Thymus (tissue), 11 donors: ENCODE measurements at regions not wholly inside any gene's neighbourhood (a gene's known extent, or its start where the extent isn't known, plus 50 kb on each side); places are given as distances from the start of the nearest gene placed in this dataset.

ENCODE experiments used
- DNase-seq, 9 donors: peaks; one replicate each; pipeline ENCODE4 v3.0.0-alpha.2; 2013; ENCODE audit warnings: low spot score in 9 of 9, low read depth in 6 of 9, missing footprints in 1 of 9
- H3K27ac ChIP-seq, 2 donors: one replicate each; pipeline ENCODE4 v1.5.1; 2013; ENCODE audit warnings: control low read depth in 1 of 2, low read depth in 1 of 2, low read length in 1 of 2, mild to moderate bottlenecking in 1 of 2, moderate library complexity in 1 of 2
- H3K27me3 ChIP-seq, 2 donors: one replicate each; pipeline ENCODE4 v1.5.1; 2013; ENCODE audit warnings: low read length in 1 of 2; ENCODE audit not compliant: control insufficient read depth in 2 of 2, insufficient read depth in 1 of 2
- H3K36me3 ChIP-seq, 2 donors: one replicate each; pipeline ENCODE4 v1.5.1; 2013; ENCODE audit warnings: low read length in 1 of 2, mild to moderate bottlenecking in 1 of 2, moderate library complexity in 1 of 2; ENCODE audit not compliant: control insufficient read depth in 2 of 2, insufficient read depth in 2 of 2
- H3K4me1 ChIP-seq, 2 donors: one replicate each; pipeline ENCODE4 v1.5.1; 2013; ENCODE audit warnings: low read length in 2 of 2; ENCODE audit not compliant: control insufficient read depth in 2 of 2, insufficient read depth in 2 of 2
- H3K4me3 ChIP-seq, 2 donors: one replicate each; pipeline ENCODE4 v1.5.1; 2013; ENCODE audit warnings: low read length in 2 of 2, control low read depth in 1 of 2, mild to moderate bottlenecking in 1 of 2
- H3K9me3 ChIP-seq, 2 donors: one replicate each; pipeline ENCODE4 v1.5.1; 2013; ENCODE audit warnings: low read length in 1 of 2, mild to moderate bottlenecking in 1 of 2; ENCODE audit not compliant: control insufficient read depth in 2 of 2, insufficient read depth in 1 of 2
- WGBS: extraction: QIAGEN DNeasy Blood & Tissue Kit; methylation state at CpG from one replicate; pipeline ENCODE4 v1.1.7; 2013; 5-methylcytosine and 5-hydroxymethylcytosine counted together
- donor health status: healthy.

DNA sequence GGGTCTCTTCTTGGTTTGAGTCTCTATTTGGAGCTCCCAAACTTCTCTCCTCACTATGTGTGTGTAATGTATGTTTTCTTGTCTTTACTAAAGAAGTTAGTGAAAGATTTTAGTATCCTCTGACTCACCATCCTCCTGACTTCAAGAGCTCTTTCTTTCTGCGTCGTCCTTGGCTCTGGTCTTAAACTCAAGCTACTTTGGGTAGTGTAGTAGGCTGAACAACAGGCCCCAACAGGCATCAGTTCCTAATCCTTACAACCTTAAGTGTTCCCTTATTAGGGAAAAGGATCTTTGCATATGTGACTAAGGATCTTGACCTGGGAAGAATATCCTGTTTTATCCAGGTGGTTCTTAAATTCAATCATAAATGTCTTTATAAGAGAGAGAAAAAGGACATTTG lies 810.2 kb downstream of the MAFB start:
- H3K36me3 ChIP-seq, result no peaks in the 10 kb centered on the region
- no peaks in the 10 kb centered on the region for H3K9me3 ChIP-seq
- no peak overlapping the region for H3K4me3 ChIP-seq
- no peak for DNase-seq
- 84% methylated on average over 2 of the region's 2 CpGs for WGBS
- no peaks in the 10 kb centered on the region for H3K4me1 ChIP-seq
- no peaks in the 10 kb centered on the region for H3K27me3 ChIP-seq
- no peak overlapping the region for H3K27ac ChIP-seq

DNA sequence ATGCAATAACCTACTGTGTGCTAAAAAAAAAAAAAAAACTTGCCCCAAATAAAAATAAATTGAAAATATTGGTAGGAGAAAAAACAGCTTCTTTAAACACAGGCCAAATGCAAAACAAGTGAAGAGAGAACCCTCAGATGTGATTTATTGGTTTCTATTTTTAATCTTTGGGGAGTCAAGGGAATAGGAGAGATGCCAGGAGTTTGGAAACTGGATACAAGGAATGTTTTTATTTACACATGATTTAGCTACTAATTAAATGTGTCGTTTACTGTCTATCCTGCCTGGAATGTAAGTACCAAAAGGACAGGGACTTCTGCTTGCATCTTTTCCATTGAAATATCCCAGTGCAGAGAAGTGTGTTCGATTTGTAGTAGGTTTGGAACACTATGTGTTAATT lies 810.7 kb downstream of the MAFB start:
- H3K4me3 ChIP-seq, result no peak overlapping the region
- no peaks in the 10 kb centered on the region for H3K36me3 ChIP-seq
- no peak overlapping the region for H3K27ac ChIP-seq
- DNase-seq, result no peak
- WGBS, result 89% methylated on average over 2 of the region's 2 CpGs
- H3K9me3 ChIP-seq, result no peaks in the 10 kb centered on the region
- no peaks in the 10 kb centered on the region for H3K4me1 ChIP-seq
- no peaks in the 10 kb centered on the region for H3K27me3 ChIP-seq

DNA sequence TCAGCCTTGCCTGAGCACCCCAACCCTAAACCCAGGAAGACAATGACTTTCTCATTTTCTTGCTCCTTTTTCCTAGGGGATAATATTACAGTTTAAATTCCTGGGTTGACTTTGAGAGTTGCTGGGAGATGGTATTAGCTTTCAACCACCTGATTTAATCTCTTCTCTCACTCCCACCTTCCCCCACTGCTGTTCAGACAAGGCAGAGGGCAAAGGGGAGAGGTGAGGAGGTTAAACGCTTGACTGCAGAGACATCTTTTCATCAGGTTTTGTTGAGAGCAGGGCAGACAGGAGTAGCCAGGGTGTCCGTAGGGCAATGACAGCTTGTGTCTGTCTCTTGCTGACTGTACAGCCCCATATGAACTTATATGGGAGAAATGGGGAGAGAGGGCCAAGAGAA lies 811.2 kb downstream of the MAFB start:
- DNase-seq, result no peak

DNA sequence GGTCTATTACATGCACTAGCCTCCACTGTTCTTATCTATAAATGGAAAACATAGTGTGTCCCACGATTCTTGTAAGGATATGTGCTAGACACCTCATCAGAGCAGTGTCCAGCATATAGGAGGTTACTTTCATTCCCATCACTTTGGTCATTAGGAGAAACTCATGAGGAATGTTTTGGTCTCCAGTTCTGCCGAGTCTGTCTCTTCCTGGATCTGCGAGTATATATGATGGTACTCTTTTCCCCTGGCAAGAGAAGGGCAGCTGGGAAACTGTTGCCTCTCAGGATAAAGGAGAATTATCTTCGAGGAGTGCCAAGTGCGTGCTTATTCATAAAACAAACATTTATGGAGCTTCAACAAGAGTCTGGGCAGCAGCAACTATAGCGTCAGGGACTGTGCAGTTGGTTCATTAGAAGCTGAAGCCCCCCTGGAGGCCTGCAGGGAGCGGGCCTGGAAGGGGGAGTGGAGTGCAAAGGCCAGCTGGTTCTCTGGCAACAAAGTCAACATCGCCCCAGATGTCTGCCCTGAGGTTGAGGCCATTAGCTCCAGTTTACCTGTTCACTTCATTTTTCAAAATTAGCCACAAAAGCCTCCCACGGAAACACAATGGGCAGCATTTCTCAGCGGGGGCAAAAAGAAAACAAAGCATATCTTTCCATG lies 811.9 kb downstream of the MAFB start:
- Histone ChIP-seq H3K4me3 (no peak overlapping the region), H3K27ac (no peak overlapping the region), H3K36me3 (no peaks in the 10 kb centered on the region), H3K9me3 (no peaks in the 10 kb centered on the region), H3K27me3 (no peaks in the 10 kb centered on the region), H3K4me1 (no peaks in the 10 kb centered on the region)
- no peak for DNase-seq
- WGBS, result 82% methylated on average over 10 of the region's 10 CpGs

More for the DNA sequence above, 811.2 kb downstream of the MAFB start:
- no peaks in the 10 kb centered on the region for H3K4me1 ChIP-seq
- H3K9me3 ChIP-seq, result no peaks in the 10 kb centered on the region
- 82% methylated on average over 2 of the region's 2 CpGs for WGBS
- H3K4me3 ChIP-seq, result no peak overlapping the region
- H3K27me3 ChIP-seq, result no peaks in the 10 kb centered on the region
- H3K36me3 ChIP-seq, result no peaks in the 10 kb centered on the region
- no peak overlapping the region for H3K27ac ChIP-seq

DNA sequence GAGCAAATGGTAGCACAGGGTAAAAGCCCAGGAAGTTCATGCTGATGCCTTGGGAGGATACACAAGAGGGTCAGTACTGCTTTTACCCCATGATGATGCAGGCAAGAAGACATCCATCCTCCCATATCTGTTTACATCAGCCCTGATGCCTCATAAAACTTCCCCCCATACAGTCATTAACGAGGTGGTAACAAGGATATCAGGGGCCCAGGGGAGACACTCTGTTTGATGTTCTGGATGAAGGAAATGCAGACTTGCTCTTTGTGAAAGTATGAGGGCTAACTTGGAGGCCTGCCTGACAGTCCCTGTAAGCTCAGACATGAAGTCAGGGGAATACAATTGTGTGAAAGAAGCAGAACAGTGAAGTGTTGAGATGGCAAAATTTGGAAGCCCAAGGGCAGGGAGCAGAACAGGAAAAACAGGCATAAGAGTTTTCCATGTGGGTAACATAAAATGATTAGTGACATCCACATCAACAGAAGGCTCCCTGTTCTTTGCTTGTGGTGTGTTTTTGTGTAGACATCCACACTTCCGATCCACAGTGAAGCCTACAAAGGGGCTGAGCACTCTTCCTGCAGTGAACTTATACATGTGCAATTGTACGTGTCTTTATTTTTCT lies 813.4 kb downstream of the MAFB start:
- Histone ChIP-seq H3K4me1 (no peaks in the 10 kb centered on the region), H3K27me3 (no peaks in the 10 kb centered on the region), H3K27ac (no peak overlapping the region), H3K9me3 (no peaks in the 10 kb centered on the region), H3K4me3 (no peak overlapping the region), H3K36me3 (no peaks in the 10 kb centered on the region)
- DNase-seq, result no peak
- 65% methylated on average over 3 of the region's 3 CpGs for WGBS

DNA sequence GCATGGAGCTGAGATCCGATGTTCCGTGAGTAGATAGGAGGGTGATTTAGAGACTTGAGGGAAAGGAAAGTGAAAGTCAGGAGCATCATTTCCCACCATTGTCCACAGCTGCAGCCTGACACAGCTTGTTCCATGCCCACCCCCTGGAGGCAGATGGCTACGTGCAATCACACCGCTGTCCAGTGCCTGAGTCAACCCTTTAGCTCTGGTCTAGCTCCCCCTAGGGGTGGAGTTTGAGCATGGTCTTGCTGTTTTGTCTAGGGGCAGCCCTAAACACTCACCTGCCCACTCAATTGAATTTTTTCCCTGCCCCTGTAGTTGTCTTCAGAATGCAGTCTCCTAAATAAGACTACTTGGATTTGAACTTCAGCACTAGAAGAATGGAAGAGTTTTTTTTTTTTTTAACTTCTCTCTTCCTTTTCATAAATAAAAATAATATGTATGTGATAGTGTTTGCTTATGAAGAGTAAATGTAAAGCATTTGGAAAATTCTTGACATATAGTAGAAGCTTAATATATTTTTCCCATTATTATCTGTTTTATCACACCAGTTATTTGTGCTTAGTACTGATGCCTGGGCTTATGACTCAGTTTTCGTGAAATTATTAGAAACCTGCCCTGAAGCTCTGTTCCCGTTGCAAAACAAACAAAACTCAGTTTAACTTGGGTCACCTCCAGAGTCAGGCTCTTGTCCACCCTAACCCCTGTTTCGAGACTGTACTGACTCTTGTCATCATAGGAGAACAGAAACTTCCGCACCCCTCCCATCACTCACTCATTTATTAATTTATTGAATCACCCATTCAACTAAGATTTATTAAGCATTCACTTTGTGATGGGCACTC lies 814.8 kb downstream of the MAFB start:
- no peaks in the 10 kb centered on the region for H3K27me3 ChIP-seq
- 66% methylated on average over 8 of the region's 8 CpGs for WGBS
- no peaks in the 10 kb centered on the region for H3K4me1 ChIP-seq
- no peak overlapping the region for H3K27ac ChIP-seq
- DNase-seq, result peak in 6 of 9 donors; percentile 10 to 50 (median 18)
- H3K9me3 ChIP-seq, result no peaks in the 10 kb centered on the region
- H3K36me3 ChIP-seq, result no peaks in the 10 kb centered on the region
- no peak overlapping the region for H3K4me3 ChIP-seq

DNA sequence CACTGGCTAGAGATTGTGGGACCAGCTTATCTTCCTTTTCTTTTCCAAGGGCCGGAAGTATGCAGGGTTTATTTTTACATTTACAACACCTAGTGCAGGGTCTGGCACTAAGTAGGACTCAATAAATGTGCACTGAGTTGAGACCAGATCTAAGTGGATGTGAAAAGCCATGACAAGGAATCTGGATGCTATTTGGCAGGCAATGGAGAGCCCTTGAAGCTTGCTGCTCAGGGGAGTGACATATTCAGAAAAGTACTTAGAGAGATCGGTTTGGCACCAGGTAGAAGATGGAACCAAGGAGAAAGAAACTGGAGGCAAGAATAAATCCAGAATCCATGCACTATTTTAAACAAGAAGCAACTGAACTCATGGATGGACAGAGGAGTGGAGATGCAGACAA lies 815.8 kb downstream of the MAFB start:
- no peak for DNase-seq
- WGBS, result 72% methylated on average over 2 of the region's 2 CpGs
- no peak overlapping the region for H3K27ac ChIP-seq
- H3K4me3 ChIP-seq, result no peak overlapping the region
- no peaks in the 10 kb centered on the region for H3K36me3 ChIP-seq
- no peaks in the 10 kb centered on the region for H3K4me1 ChIP-seq
- H3K27me3 ChIP-seq, result no peaks in the 10 kb centered on the region
- H3K9me3 ChIP-seq, result no peaks in the 10 kb centered on the region

DNA sequence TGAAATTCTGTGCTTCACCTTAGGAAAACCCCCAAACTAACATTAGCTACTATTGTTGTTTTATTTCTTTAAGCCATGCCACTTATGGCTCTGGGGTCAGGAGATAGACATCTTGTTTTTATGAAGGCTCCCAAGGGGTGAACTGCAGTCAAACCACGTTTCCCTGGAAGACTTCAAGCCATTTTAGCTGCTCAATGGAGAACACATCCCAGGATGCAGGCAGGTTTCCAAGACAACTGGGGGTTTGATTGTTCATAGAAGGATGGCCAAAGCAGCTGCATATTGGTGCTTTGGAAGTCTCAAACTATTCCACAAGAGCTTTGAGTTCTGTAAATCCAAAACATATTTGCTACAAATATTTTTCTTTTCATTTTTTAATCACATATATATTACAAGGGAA lies 818.0 kb downstream of the MAFB start:
- H3K4me1 ChIP-seq, result no peaks in the 10 kb centered on the region
- no peaks in the 10 kb centered on the region for H3K9me3 ChIP-seq
- no peaks in the 10 kb centered on the region for H3K36me3 ChIP-seq
- no peak overlapping the region for H3K4me3 ChIP-seq
- WGBS, result 17% methylated on average over 1 of the region's 1 CpG
- H3K27me3 ChIP-seq, result no peaks in the 10 kb centered on the region
- H3K27ac ChIP-seq, result no peak overlapping the region
- no peak for DNase-seq

DNA sequence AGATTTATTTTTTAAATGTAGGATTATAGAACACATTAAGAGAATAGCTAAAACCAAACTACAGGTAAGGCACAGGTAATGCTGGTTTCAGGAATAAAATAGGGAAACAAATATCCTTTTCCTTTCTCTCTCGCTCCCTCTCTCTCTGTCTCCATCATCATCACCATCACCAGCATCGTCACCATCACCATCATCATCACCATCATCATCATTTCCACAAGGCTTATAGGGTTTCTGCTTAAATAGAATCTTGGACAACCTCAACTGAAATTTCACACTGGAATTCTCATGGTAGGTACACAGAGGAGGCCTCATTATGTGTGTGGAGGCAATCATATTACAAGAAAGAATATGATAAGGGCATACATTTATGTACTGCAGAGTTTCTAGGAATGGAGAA lies 823.6 kb downstream of the MAFB start:
- H3K27me3 ChIP-seq, result no peaks in the 10 kb centered on the region
- H3K36me3 ChIP-seq, result no peaks in the 10 kb centered on the region
- 89% methylated on average over 2 of the region's 2 CpGs for WGBS
- no peak overlapping the region for H3K4me3 ChIP-seq
- H3K9me3 ChIP-seq, result no peaks in the 10 kb centered on the region
- H3K4me1 ChIP-seq, result no peaks in the 10 kb centered on the region
- DNase-seq, result no peak
- no peak overlapping the region for H3K27ac ChIP-seq
